RWPE2 (cell line): ENCODE measurements at regions not wholly inside any gene's neighbourhood (a gene's known extent, or its start where the extent isn't known, plus 50 kb on each side); places are given as distances from the start of the nearest gene placed in this dataset.

ENCODE experiments used
- ATAC-seq: fragments of 200-7000 bp; cut with Tn5 transposase; 3 replicates; pipeline ENCODE4 v1.9.1; 2021; ENCODE audit warnings: low read depth
- DNase-seq: peaks from one replicate; pipeline ENCODE4 v3.0.0-alpha.2; 2020; ENCODE audit warnings: low spot score
- H3K27ac ChIP-seq: fragments of 450-650 bp; 2 replicates; pipeline ENCODE4 v1.5.1; 2017; ENCODE audit warnings: mild to moderate bottlenecking; ENCODE audit not compliant: poor library complexity, severe bottlenecking
- H3K27me3 ChIP-seq: fragments of 250-450 bp; sonication (Bioruptor Pico); 2 replicates; pipeline ENCODE4 v1.5.1; 2021; ENCODE audit warnings: mild to moderate bottlenecking, moderate library complexity; ENCODE audit not compliant: insufficient read depth, poor library complexity, severe bottlenecking
- H3K36me3 ChIP-seq: fragments of 250-450 bp; sonication (Bioruptor Pico); 2 replicates; pipeline ENCODE4 v1.5.1; 2020; ENCODE audit warnings: low read depth, mild to moderate bottlenecking, moderate library complexity
- H3K4me1 ChIP-seq: fragments of 250-450 bp; sonication (Bioruptor Pico); 2 replicates; pipeline ENCODE4 v1.5.1; 2021; ENCODE audit warnings: mild to moderate bottlenecking, moderate library complexity; ENCODE audit not compliant: insufficient read depth, poor library complexity, severe bottlenecking
- H3K4me3 ChIP-seq: fragments of 250-450 bp; sonication (Bioruptor Pico); 2 replicates; pipeline ENCODE4 v1.5.1; 2021; ENCODE audit warnings: mild to moderate bottlenecking, moderate library complexity; ENCODE audit not compliant: severe bottlenecking
- H3K9me3 ChIP-seq: fragments of 250-450 bp; sonication (Bioruptor Pico); 2 replicates; pipeline ENCODE4 v1.5.1; 2021; ENCODE audit warnings: mild to moderate bottlenecking, moderate library complexity; ENCODE audit not compliant: severe bottlenecking
- TF ChIP-seq, protein P1 (sequence below): fragments of 450-650 bp; IDR thresholded peaks from one replicate; pipeline ENCODE4 v1.5.1; 2017; ENCODE audit warnings: mild to moderate bottlenecking, moderate library complexity; ENCODE audit not compliant: poor library complexity, severe bottlenecking

DNA sequence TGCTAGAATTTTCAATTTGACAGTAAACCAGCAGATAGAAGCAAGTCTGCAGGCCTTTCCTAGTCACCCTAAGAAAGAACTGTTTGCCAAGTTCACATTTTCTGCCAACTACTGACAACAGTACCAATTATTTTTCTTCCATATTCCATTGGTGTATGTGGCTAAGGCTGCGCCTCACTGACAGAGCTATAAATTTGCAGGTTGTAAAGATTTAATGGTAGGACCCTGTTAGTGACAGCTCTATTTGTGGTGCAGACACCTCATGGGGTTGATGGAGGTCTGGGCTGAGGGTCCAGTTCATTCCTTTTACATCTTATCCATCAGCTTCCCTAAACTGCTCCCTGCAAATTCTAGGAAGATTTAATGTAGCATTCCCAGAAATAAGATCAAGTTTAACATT lies 228.5 kb downstream of the FRK start:
- no peaks in the 10 kb centered on the region for H3K36me3 ChIP-seq
- no peaks in the 10 kb centered on the region for H3K27me3 ChIP-seq
- DNase-seq (no peak), ATAC-seq (no peak)
- no peak overlapping the region for H3K4me3 ChIP-seq
- no peak overlapping the region for H3K27ac ChIP-seq
- H3K9me3 ChIP-seq, result no peaks in the 10 kb centered on the region
- H3K4me1 ChIP-seq, result no peaks in the 10 kb centered on the region
- TF ChIP-seq, protein P1, sequence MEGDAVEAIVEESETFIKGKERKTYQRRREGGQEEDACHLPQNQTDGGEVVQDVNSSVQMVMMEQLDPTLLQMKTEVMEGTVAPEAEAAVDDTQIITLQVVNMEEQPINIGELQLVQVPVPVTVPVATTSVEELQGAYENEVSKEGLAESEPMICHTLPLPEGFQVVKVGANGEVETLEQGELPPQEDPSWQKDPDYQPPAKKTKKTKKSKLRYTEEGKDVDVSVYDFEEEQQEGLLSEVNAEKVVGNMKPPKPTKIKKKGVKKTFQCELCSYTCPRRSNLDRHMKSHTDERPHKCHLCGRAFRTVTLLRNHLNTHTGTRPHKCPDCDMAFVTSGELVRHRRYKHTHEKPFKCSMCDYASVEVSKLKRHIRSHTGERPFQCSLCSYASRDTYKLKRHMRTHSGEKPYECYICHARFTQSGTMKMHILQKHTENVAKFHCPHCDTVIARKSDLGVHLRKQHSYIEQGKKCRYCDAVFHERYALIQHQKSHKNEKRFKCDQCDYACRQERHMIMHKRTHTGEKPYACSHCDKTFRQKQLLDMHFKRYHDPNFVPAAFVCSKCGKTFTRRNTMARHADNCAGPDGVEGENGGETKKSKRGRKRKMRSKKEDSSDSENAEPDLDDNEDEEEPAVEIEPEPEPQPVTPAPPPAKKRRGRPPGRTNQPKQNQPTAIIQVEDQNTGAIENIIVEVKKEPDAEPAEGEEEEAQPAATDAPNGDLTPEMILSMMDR, result no peak

DNA sequence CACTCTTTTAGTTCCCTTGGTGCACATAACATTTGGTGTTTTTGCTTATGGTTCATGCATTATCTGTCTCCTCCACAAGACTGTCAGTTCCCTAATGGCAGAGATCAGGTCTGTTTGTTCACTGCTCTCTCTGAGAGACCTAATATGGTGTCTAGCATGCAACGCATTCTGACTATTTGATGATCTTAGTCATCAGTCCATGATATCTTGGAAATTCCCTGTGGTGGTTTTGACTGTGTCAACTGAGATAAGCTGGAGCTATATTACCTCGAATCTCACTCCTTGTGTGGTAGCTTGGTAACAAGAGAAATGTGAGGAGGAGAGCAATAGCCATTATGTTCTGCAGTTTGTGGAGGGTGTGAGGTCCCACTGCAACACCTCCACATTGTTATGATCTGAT lies 229.8 kb downstream of the FRK start:
- TF ChIP-seq, protein P1, result no peak
- no peak overlapping the region for H3K4me3 ChIP-seq
- ATAC-seq (no peak; the same call in 2 of the 3 replicates), DNase-seq (no peak)
- no peak overlapping the region for H3K27ac ChIP-seq
- H3K9me3 ChIP-seq, result no peaks in the 10 kb centered on the region
- H3K27me3 ChIP-seq, result no peaks in the 10 kb centered on the region
- no peaks in the 10 kb centered on the region for H3K36me3 ChIP-seq
- H3K4me1 ChIP-seq, result no peaks in the 10 kb centered on the region

DNA sequence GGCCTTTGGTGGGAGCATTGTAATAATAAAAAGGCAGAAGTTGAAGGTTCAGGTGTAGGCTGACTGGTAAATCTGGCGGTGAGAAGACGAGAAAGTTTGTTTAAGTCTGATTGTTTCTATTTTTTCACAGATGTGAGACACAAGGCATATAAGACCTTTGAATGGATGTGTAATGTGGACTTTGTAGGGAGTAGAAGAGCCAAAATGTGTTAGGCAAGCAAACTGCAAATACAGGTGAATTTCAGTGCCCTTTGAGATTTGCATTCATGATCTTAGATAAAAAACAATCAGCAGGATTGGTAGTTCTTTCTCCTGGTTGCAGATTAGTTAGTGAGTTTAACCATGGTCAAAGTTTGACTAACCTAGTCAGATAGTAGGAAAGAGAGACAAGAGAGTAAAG lies 238.9 kb downstream of the FRK start:
- no peaks in the 10 kb centered on the region for H3K27me3 ChIP-seq
- TF ChIP-seq, protein P1, result no peak
- H3K36me3 ChIP-seq, result no peaks in the 10 kb centered on the region
- no peak overlapping the region for H3K27ac ChIP-seq
- no peak overlapping the region for H3K4me3 ChIP-seq
- H3K9me3 ChIP-seq, result no peaks in the 10 kb centered on the region
- ATAC-seq (no peak), DNase-seq (no peak)
- H3K4me1 ChIP-seq, result no peaks in the 10 kb centered on the region

- Histone ChIP-seq H3K9me3 (no peaks in the 10 kb centered on the region), H3K27ac (no peak overlapping the region), H3K27me3 (no peaks in the 10 kb centered on the region), H3K4me3 (no peak overlapping the region), H3K36me3 (no peaks in the 10 kb centered on the region), H3K4me1 (no peaks in the 10 kb centered on the region)
- TF ChIP-seq, protein P1, result no peak
- no peak for DNase-seq
- peak; percentile 58; the same call in 2 of the 3 replicates for ATAC-seq
Observed at GRCh38 chr6:115819506-115819905, 241.2 kb downstream of the FRK start.

DNA sequence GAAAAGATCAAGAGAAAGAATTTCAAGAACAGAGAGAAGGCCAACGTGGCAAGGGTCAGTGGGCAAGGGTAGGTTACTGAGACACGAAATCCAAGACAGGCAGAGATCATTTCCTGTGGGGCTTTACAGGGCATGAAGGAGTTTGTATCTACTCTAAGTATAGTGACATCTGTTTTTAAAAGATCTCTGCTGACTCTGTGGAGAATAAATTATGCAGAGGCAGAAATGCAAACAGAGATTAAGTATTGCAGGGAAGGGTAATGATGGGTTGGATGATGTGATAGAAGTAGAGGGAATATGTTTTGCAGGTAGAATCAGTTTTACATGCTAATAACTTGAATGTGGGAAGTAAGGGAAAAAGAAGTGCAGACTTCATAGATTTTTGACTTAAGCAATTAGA lies 243.5 kb downstream of the FRK start:
- Histone ChIP-seq H3K36me3 (no peaks in the 10 kb centered on the region), H3K27ac (no peak overlapping the region), H3K9me3 (no peaks in the 10 kb centered on the region), H3K27me3 (peaks cover 6% of the 10 kb centered on the region), H3K4me3 (no peak overlapping the region), H3K4me1 (no peaks in the 10 kb centered on the region)
- ATAC-seq, result no peak
- TF ChIP-seq, protein P1, result no peak
- no peak for DNase-seq
